ENCODE measurements at regions not wholly inside any gene's neighbourhood (a gene's known extent, or its start where the extent isn't known, plus 50 kb on each side); places are given as distances from the start of the nearest gene placed in this dataset.

GRCh38 chr5:161235569-161235968 lies 311.0 kb downstream of the GABRB2 start:
- DNase-seq = no peak

GRCh38 chr5:161233553-161233952 lies 313.0 kb downstream of the GABRB2 start:
- no peak for DNase-seq

- no peak for DNase-seq
Measured at GRCh38 chr5:161230221-161230620, 316.3 kb downstream of the GABRB2 start.

GRCh38 chr5:161219816-161220215 lies 326.7 kb downstream of the GABRB2 start:
- no peak for DNase-seq

GRCh38 chr5:161216877-161217276 lies 329.6 kb downstream of the GABRB2 start:
- no peak for DNase-seq

GRCh38 chr5:161212123-161212712 lies 334.3 kb downstream of the GABRB2 start:
- no peak for DNase-seq

GRCh38 chr5:161201558-161201957 lies 345.0 kb downstream of the GABRB2 start:
- no peak for DNase-seq

GRCh38 chr5:161190778-161191177 lies 338.8 kb upstream of the ATP10B start:
- no peak for DNase-seq

- no peak for DNase-seq
Measured at GRCh38 chr5:161190086-161190485, 338.1 kb upstream of the ATP10B start.

- DNase-seq = no peak
Measured at GRCh38 chr5:161189452-161189851, 337.4 kb upstream of the ATP10B start.

GRCh38 chr5:161183559-161183958 lies 331.5 kb upstream of the ATP10B start:
- no peak for DNase-seq

GRCh38 chr5:161176221-161176620 lies 324.2 kb upstream of the ATP10B start:
- DNase-seq = no peak

- DNase-seq = no peak
Measured at GRCh38 chr5:161169776-161170175, 317.8 kb upstream of the ATP10B start.

- no peak for DNase-seq
Measured at GRCh38 chr5:161167016-161167767, 315.2 kb upstream of the ATP10B start.

- no peak for DNase-seq
Measured at GRCh38 chr5:161165998-161166660, 314.1 kb upstream of the ATP10B start.

GRCh38 chr5:161157925-161158324 lies 305.9 kb upstream of the ATP10B start:
- DNase-seq = no peak

- no peak for DNase-seq
Measured at GRCh38 chr5:161155451-161155850, 303.4 kb upstream of the ATP10B start.

- no peak for DNase-seq
Measured at GRCh38 chr5:161152415-161152940, 300.5 kb upstream of the ATP10B start.

GRCh38 chr5:161150441-161150988 lies 298.5 kb upstream of the ATP10B start:
- DNase-seq = no peak

- DNase-seq = no peak
Measured at GRCh38 chr5:161149078-161149477, 297.1 kb upstream of the ATP10B start.

GRCh38 chr5:161138751-161139455 lies 286.9 kb upstream of the ATP10B start:
- DNase-seq = no peak

- no peak for DNase-seq
Measured at GRCh38 chr5:161134956-161135355, 282.9 kb upstream of the ATP10B start.

- DNase-seq = no peak
Measured at GRCh38 chr5:161134083-161134482, 282.1 kb upstream of the ATP10B start.

Measured in T1000 (cell line).